ENCODE measurements at regions not wholly inside any gene's neighbourhood (a gene's known extent, or its start where the extent isn't known, plus 50 kb on each side); places are given as distances from the start of the nearest gene placed in this dataset.

DNA sequence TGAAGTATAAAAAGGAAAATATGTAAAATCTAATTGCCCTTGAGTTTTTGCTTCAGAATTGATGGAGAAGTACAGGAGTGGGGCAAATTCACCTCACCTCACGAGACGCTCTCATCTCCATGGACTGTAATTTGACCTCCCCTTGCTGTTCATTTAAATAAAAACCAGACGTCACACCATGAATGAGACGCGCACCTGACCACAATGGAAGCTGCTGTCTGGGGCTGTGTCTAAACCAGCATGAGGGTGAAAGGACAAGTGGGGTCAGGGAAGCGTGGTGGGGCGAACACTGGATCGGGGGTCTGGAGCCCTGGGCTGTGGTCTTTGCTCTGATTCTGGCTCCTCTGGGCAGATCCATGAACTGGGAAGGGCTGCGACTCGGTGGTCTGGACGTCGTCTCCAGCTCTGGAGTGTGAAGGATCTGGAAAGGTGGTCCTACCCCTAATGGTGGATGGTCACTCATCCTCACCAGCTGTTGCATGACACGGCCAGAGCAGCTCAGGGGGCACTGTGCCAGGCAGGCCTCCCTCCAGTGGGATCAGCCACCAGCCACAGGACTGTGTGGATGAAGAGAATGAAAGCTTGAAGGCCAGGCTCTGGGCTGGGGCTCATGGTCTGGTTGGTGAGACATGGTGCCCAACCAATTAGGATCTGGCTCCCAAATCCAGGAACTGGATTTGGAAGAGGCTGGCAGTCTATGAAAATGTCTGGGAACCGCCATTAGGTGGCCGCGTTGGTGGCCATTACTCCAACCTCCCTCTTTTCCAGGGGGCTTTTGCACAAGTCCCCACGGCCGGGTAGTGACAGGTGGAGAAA is 728.6 kb downstream of the PTPRU start:
- no peak overlapping the region for H2AFZ ChIP-seq (ENCODE audit: low read length)
- ATAC-seq (no peak), FAIRE-seq (no peak), DNase-seq (ENCODE audit: low spot score) (no peak)
- no peaks in the 10 kb centered on the region for H3K9me3 ChIP-seq (ENCODE audit: low read length)
- no peaks in the 10 kb centered on the region for H3K36me3 ChIP-seq (replicated peaks in 1 of 2; ENCODE audit: control insufficient read depth in 1 of 2, insufficient read depth in 2 of 2, low read length in 2 of 2)
- peaks cover 0 to 3% of the 10 kb centered on the region in 2 experiments; a peak in 2 of 5 replicates for H3K27me3 ChIP-seq (ENCODE audit: control insufficient read depth in 1 of 2, insufficient read depth in 2 of 2, low read length in 2 of 2)
- WGBS (ENCODE audit: low lambda C conversion rate) = 26% methylated on average over 14 of the region's 18 CpGs
- POLR2A ChIA-PET = no interaction called here
- no peaks in the 10 kb centered on the region for H4K20me1 ChIP-seq (ENCODE audit: insufficient read depth, low read length)
- intact Hi-C loops (cut with micrococcal nuclease; ENCODE audit: unreplicated experiment) = no loop called here
- no TSS peak for BruUV-seq (replicated peaks)
- no peak overlapping the region for H3K9ac ChIP-seq (ENCODE audit: insufficient read depth, low read depth, low read length)
- in situ Hi-C loops (cut with HindIII; ENCODE audit: extremely low pct_ligation_motif_present, low pct_unique_long_range_greater_than_20kb) = no loop called here
- no peak overlapping the region for H3K4me3 ChIP-seq (replicated peaks in 1 of 3; ENCODE audit: insufficient read depth in 1 of 3, low read depth in 2 of 3, low read length in 3 of 3)
- no peak overlapping the region for H3K4me2 ChIP-seq (ENCODE audit: low read depth, low read length)
- CTCF ChIA-PET (ENCODE audit: low intra/inter-chr PET ratio, low total read pairs) = no interaction called here
- no peaks in the 10 kb centered on the region for H3K79me2 ChIP-seq (ENCODE audit: insufficient read depth, low read length)
- H3K27ac ChIP-seq (ENCODE audit: extremely low read length, insufficient read depth, low read length) = no peak overlapping the region
- H3K4me1 ChIP-seq (ENCODE audit: insufficient read depth, low read length) = no peaks in the 10 kb centered on the region
- TF ChIP-seq, protein P1, sequence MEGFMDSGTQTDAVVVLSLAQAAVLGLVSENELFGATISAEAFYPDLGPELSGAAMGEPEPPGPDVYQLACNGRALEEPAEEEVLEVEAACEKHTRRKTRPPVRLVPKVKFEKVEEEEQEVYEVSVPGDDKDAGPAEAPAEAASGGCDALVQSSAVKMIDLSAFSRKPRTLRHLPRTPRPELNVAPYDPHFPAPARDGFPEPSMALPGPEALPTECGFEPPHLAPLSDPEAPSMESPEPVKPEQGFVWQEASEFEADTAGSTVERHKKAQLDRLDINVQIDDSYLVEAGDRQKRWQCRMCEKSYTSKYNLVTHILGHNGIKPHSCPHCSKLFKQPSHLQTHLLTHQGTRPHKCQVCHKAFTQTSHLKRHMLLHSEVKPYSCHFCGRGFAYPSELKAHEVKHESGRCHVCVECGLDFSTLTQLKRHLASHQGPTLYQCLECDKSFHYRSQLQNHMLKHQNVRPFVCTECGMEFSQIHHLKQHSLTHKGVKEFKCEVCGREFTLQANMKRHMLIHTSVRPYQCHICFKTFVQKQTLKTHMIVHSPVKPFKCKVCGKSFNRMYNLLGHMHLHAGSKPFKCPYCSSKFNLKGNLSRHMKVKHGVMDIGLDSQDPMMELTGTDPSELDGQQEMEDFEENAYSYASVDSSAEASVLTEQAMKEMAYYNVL (CRISPR knock-in tag; IDR thresholded peaks at IDR 0.05; ENCODE audit: borderline replicate concordance) = no peak
- no peak for TF ChIP-seq ZNF33A (CRISPR knock-in tag; IDR thresholded peaks at IDR 0.05; ENCODE audit: borderline replicate concordance)
- TF ChIP-seq HOXD1 (CRISPR knock-in tag; IDR thresholded peaks at IDR 0.05) = no peak
- TF ChIP-seq PHF8 (CRISPR knock-in tag; IDR thresholded peaks at IDR 0.05) = no peak
- TF ChIP-seq NCOA2 (CRISPR knock-in tag; IDR thresholded peaks at IDR 0.05) = no peak
- TF ChIP-seq RXRB (CRISPR knock-in tag; IDR thresholded peaks at IDR 0.05; ENCODE audit: borderline replicate concordance) = no peak
- TF ChIP-seq, protein P2, sequence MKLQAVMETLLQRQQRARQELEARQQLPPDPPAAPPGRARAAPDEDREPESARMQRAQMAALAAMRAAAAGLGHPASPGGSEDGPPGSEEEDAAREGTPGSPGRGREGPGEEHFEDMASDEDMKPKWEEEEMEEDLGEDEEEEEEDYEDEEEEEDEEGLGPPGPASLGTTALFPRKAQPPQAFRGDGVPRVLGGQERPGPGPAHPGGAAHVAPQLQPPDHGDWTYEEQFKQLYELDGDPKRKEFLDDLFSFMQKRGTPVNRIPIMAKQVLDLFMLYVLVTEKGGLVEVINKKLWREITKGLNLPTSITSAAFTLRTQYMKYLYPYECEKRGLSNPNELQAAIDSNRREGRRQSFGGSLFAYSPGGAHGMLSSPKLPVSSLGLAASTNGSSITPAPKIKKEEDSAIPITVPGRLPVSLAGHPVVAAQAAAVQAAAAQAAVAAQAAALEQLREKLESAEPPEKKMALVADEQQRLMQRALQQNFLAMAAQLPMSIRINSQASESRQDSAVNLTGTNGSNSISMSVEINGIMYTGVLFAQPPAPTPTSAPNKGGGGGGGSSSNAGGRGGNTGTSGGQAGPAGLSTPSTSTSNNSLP (IDR thresholded peaks at IDR 0.05; ENCODE audit: low read depth, low read length) = no peak
- no peak for TF ChIP-seq SOX6 (IDR thresholded peaks at IDR 0.05)
- TF ChIP-seq SOX6 (CRISPR knock-in tag; IDR thresholded peaks at IDR 0.05) = no peak
- TF ChIP-seq MED1 (CRISPR knock-in tag; IDR thresholded peaks at IDR 0.05) = no peak
- TF ChIP-seq, protein P3, sequence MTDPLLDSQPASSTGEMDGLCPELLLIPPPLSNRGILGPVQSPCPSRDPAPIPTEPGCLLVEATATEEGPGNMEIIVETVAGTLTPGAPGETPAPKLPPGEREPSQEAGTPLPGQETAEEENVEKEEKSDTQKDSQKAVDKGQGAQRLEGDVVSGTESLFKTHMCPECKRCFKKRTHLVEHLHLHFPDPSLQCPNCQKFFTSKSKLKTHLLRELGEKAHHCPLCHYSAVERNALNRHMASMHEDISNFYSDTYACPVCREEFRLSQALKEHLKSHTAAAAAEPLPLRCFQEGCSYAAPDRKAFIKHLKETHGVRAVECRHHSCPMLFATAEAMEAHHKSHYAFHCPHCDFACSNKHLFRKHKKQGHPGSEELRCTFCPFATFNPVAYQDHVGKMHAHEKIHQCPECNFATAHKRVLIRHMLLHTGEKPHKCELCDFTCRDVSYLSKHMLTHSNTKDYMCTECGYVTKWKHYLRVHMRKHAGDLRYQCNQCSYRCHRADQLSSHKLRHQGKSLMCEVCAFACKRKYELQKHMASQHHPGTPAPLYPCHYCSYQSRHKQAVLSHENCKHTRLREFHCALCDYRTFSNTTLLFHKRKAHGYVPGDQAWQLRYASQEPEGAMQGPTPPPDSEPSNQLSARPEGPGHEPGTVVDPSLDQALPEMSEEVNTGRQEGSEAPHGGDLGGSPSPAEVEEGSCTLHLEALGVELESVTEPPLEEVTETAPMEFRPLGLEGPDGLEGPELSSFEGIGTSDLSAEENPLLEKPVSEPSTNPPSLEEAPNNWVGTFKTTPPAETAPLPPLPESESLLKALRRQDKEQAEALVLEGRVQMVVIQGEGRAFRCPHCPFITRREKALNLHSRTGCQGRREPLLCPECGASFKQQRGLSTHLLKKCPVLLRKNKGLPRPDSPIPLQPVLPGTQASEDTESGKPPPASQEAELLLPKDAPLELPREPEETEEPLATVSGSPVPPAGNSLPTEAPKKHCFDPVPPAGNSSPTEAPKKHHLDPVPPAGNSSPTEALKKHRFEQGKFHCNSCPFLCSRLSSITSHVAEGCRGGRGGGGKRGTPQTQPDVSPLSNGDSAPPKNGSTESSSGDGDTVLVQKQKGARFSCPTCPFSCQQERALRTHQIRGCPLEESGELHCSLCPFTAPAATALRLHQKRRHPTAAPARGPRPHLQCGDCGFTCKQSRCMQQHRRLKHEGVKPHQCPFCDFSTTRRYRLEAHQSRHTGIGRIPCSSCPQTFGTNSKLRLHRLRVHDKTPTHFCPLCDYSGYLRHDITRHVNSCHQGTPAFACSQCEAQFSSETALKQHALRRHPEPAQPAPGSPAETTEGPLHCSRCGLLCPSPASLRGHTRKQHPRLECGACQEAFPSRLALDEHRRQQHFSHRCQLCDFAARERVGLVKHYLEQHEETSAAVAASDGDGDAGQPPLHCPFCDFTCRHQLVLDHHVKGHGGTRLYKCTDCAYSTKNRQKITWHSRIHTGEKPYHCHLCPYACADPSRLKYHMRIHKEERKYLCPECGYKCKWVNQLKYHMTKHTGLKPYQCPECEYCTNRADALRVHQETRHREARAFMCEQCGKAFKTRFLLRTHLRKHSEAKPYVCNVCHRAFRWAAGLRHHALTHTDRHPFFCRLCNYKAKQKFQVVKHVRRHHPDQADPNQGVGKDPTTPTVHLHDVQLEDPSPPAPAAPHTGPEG (CRISPR knock-in tag; IDR thresholded peaks at IDR 0.05) = no peak
- TF ChIP-seq SCMH1 (CRISPR knock-in tag; IDR thresholded peaks at IDR 0.05; ENCODE audit: borderline replicate concordance) = no peak
- TF ChIP-seq ZNF430 (CRISPR knock-in tag; IDR thresholded peaks at IDR 0.05) = no peak
